SK-N-SH treated with all-trans-retinoic acid at 6 μM for 48 hours (cell line): ENCODE measurements at regions not wholly inside any gene's neighbourhood (a gene's known extent, or its start where the extent isn't known, plus 50 kb on each side); places are given as distances from the start of the nearest gene placed in this dataset.
A peak's percentile ranks its signal among the peaks of the same experiment; 100 is the strongest.

Experiments used
- ATAC-seq: fragments of 200-7000 bp; cut with Tn5 transposase; 3 replicates; pipeline ENCODE4 v1.9.1; 2020; ENCODE audit warnings: mild to moderate bottlenecking, moderate library complexity
- BACH2 ChIP-seq: fragments of 250-450 bp; sonication (Bioruptor Pico); IDR thresholded peaks from 2 replicates; pipeline ENCODE4 v1.9.0; 2021; ENCODE audit warnings: mild to moderate bottlenecking, borderline replicate concordance
- CSDC2 ChIP-seq: fragments of 250-450 bp; sonication (Bioruptor Pico); IDR thresholded peaks from 2 replicates; pipeline ENCODE4 v1.5.0; 2020; ENCODE audit warnings: mild to moderate bottlenecking, moderate library complexity
- GLIS3 ChIP-seq: fragments of 250-450 bp; sonication (Bioruptor Pico); IDR thresholded peaks from 2 replicates; pipeline ENCODE4 v1.5.0; 2020; ENCODE audit warnings: mild to moderate bottlenecking, moderate library complexity
- ISL1 ChIP-seq: fragments of 250-450 bp; sonication (Bioruptor Pico); IDR thresholded peaks from 2 replicates; pipeline ENCODE4 v2.1.2; 2022; ENCODE audit warnings: mild to moderate bottlenecking, moderate library complexity
- OSR1 ChIP-seq: fragments of 250-450 bp; sonication (Bioruptor Pico); IDR thresholded peaks from 2 replicates; pipeline ENCODE4 v1.8.0; 2022; ENCODE audit warnings: moderate library complexity, mild to moderate bottlenecking, inconsistent platforms
- PPARA ChIP-seq: fragments of 250-450 bp; sonication (Bioruptor Pico); IDR thresholded peaks from 2 replicates; pipeline ENCODE4 v1.5.0; 2020; ENCODE audit warnings: mild to moderate bottlenecking, borderline replicate concordance
- SNAI2 ChIP-seq: fragments of 250-450 bp; sonication (Bioruptor Pico); IDR thresholded peaks from 2 replicates; pipeline ENCODE4 v1.5.0; 2020; ENCODE audit warnings: mild to moderate bottlenecking, moderate library complexity
- TCF4 ChIP-seq: fragments of 250-450 bp; sonication (Bioruptor Pico); IDR thresholded peaks from 2 replicates; pipeline ENCODE4 v1.8.0; 2021; ENCODE audit warnings: mild to moderate bottlenecking, moderate library complexity, borderline replicate concordance
- TOX ChIP-seq: fragments of 250-450 bp; sonication (Bioruptor Pico); IDR thresholded peaks from 2 replicates; pipeline ENCODE4 v1.8.0; 2021; ENCODE audit warnings: mild to moderate bottlenecking, moderate library complexity, borderline replicate concordance
- ZC3H10 ChIP-seq: fragments of 250-450 bp; sonication (Bioruptor Pico); IDR thresholded peaks from 2 replicates; pipeline ENCODE4 v1.5.1; 2021; ENCODE audit warnings: mild to moderate bottlenecking, moderate library complexity
- ZFP3 ChIP-seq: fragments of 250-450 bp; sonication (Bioruptor Pico); IDR thresholded peaks from 2 replicates; pipeline ENCODE4 v1.5.0; 2020; ENCODE audit warnings: mild to moderate bottlenecking, moderate library complexity
- ZFP30 ChIP-seq: fragments of 450-650 bp; formaldehyde crosslinking; IDR thresholded peaks from 2 replicates; pipeline ENCODE4 v1.5.0; 2022; ENCODE audit warnings: mild to moderate bottlenecking, moderate library complexity
- ZNF70 ChIP-seq: fragments of 450-650 bp; formaldehyde crosslinking; IDR thresholded peaks from 2 replicates; pipeline ENCODE4 v1.5.0; 2020; ENCODE audit warnings: mild to moderate bottlenecking, moderate library complexity
- TF ChIP-seq, protein P1 (sequence below): fragments of 250-450 bp; sonication (Bioruptor Pico); IDR thresholded peaks from 2 replicates; pipeline ENCODE4 v1.8.0; 2021; ENCODE audit warnings: low read depth, mild to moderate bottlenecking, moderate library complexity, borderline replicate concordance
- TF ChIP-seq, protein P2 (sequence below): fragments of 250-450 bp; sonication (Bioruptor Pico); IDR thresholded peaks from 2 replicates; pipeline ENCODE4 v1.8.0; 2020; ENCODE audit warnings: mild to moderate bottlenecking, moderate library complexity, borderline replicate concordance
- TF ChIP-seq, protein P3 (sequence below): fragments of 250-450 bp; sonication (Bioruptor Pico); IDR thresholded peaks from 2 replicates; pipeline ENCODE4 v1.5.1; 2020; ENCODE audit warnings: low read depth, mild to moderate bottlenecking, moderate library complexity
- TF ChIP-seq, protein P4 (sequence below): fragments of 250-450 bp; sonication (Bioruptor Pico); IDR thresholded peaks from 2 replicates; pipeline ENCODE4 v1.5.0; 2020; ENCODE audit warnings: mild to moderate bottlenecking, moderate library complexity
- TF ChIP-seq, protein P5 (sequence below): fragments of 250-450 bp; sonication (Bioruptor Pico); IDR thresholded peaks from 2 replicates; pipeline ENCODE4 v1.5.1; 2021; ENCODE audit warnings: mild to moderate bottlenecking, moderate library complexity

DNA sequence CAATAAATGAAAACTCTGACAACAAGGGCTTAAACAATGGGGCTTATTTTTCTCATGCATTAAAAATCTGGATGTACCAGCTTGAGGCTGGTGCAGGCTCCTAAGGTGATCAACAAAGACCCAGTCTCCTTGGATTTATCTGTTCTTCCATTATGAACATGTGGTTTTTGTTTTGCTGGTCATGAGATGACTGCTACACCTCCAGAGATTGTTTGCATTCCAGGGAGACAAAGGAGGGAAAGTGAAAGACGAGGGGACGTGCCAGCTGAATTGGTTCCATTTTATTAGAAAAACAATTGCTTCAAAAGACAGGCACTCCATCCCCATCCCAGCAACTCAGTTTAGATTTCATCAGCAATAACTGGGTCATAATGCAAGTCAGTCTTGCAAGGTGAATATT, 90.9 kb upstream of the KCNK1 start:
- ATAC-seq: no peak
- TF ChIP-seq BACH2 (CRISPR knock-in tag) (no peak), ISL1 (CRISPR knock-in tag) (peak; percentile 53), ZNF70 (CRISPR knock-in tag) (no peak), ZC3H10 (no peak)

DNA sequence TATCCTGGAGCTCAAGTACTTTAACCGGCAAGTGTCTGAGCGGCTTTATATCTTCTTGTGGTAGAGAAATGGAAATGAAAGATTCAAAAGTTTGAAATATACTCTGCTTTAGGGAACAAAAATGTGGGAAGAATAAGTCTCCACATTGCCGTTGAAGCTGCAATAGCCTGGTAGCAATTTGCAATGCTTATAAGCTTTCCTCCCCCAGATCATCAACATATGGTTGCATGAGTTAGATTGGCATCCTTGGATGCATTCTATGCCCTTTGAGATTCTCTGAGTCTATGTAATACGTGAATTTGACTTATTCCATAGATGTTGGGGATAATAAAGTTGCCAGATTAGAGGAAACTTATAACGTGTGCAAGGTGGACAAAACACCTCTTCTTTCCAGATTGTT, 86.1 kb upstream of the KCNK1 start:
- no peak for ATAC-seq
- no peak for TF ChIP-seq GLIS3
- TF ChIP-seq, protein P1, sequence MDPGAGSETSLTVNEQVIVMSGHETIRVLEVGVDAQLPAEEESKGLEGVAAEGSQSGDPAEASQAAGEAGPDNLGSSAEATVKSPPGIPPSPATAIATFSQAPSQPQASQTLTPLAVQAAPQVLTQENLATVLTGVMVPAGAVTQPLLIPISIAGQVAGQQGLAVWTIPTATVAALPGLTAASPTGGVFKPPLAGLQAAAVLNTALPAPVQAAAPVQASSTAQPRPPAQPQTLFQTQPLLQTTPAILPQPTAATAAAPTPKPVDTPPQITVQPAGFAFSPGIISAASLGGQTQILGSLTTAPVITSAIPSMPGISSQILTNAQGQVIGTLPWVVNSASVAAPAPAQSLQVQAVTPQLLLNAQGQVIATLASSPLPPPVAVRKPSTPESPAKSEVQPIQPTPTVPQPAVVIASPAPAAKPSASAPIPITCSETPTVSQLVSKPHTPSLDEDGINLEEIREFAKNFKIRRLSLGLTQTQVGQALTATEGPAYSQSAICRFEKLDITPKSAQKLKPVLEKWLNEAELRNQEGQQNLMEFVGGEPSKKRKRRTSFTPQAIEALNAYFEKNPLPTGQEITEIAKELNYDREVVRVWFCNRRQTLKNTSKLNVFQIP: no peak
- TF ChIP-seq CSDC2 (CRISPR knock-in tag): no peak
- no peak for TF ChIP-seq TOX (CRISPR knock-in tag)
- TF ChIP-seq, protein P2, sequence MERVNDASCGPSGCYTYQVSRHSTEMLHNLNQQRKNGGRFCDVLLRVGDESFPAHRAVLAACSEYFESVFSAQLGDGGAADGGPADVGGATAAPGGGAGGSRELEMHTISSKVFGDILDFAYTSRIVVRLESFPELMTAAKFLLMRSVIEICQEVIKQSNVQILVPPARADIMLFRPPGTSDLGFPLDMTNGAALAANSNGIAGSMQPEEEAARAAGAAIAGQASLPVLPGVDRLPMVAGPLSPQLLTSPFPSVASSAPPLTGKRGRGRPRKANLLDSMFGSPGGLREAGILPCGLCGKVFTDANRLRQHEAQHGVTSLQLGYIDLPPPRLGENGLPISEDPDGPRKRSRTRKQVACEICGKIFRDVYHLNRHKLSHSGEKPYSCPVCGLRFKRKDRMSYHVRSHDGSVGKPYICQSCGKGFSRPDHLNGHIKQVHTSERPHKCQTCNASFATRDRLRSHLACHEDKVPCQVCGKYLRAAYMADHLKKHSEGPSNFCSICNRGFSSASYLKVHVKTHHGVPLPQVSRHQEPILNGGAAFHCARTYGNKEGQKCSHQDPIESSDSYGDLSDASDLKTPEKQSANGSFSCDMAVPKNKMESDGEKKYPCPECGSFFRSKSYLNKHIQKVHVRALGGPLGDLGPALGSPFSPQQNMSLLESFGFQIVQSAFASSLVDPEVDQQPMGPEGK (CRISPR knock-in tag): no peak
- TF ChIP-seq, protein P3, sequence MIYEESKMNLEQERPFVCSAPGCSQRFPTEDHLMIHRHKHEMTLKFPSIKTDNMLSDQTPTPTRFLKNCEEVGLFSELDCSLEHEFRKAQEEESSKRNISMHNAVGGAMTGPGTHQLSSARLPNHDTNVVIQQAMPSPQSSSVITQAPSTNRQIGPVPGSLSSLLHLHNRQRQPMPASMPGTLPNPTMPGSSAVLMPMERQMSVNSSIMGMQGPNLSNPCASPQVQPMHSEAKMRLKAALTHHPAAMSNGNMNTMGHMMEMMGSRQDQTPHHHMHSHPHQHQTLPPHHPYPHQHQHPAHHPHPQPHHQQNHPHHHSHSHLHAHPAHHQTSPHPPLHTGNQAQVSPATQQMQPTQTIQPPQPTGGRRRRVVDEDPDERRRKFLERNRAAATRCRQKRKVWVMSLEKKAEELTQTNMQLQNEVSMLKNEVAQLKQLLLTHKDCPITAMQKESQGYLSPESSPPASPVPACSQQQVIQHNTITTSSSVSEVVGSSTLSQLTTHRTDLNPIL (CRISPR knock-in tag): no peak
- TF ChIP-seq, protein P4, sequence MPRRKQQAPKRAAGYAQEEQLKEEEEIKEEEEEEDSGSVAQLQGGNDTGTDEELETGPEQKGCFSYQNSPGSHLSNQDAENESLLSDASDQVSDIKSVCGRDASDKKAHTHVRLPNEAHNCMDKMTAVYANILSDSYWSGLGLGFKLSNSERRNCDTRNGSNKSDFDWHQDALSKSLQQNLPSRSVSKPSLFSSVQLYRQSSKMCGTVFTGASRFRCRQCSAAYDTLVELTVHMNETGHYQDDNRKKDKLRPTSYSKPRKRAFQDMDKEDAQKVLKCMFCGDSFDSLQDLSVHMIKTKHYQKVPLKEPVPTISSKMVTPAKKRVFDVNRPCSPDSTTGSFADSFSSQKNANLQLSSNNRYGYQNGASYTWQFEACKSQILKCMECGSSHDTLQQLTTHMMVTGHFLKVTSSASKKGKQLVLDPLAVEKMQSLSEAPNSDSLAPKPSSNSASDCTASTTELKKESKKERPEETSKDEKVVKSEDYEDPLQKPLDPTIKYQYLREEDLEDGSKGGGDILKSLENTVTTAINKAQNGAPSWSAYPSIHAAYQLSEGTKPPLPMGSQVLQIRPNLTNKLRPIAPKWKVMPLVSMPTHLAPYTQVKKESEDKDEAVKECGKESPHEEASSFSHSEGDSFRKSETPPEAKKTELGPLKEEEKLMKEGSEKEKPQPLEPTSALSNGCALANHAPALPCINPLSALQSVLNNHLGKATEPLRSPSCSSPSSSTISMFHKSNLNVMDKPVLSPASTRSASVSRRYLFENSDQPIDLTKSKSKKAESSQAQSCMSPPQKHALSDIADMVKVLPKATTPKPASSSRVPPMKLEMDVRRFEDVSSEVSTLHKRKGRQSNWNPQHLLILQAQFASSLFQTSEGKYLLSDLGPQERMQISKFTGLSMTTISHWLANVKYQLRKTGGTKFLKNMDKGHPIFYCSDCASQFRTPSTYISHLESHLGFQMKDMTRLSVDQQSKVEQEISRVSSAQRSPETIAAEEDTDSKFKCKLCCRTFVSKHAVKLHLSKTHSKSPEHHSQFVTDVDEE (CRISPR knock-in tag): no peak
- TF ChIP-seq BACH2 (CRISPR knock-in tag): no peak
- TF ChIP-seq OSR1 (CRISPR knock-in tag): no peak
- TF ChIP-seq ZFP30 (CRISPR knock-in tag): no peak
- TF ChIP-seq, protein P5, sequence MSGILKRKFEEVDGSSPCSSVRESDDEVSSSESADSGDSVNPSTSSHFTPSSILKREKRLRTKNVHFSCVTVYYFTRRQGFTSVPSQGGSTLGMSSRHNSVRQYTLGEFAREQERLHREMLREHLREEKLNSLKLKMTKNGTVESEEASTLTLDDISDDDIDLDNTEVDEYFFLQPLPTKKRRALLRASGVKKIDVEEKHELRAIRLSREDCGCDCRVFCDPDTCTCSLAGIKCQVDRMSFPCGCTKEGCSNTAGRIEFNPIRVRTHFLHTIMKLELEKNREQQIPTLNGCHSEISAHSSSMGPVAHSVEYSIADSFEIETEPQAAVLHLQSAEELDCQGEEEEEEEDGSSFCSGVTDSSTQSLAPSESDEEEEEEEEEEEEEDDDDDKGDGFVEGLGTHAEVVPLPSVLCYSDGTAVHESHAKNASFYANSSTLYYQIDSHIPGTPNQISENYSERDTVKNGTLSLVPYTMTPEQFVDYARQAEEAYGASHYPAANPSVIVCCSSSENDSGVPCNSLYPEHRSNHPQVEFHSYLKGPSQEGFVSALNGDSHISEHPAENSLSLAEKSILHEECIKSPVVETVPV (CRISPR knock-in tag): no peak
- no peak for TF ChIP-seq ZNF70 (CRISPR knock-in tag)
- no peak for TF ChIP-seq ZFP3 (CRISPR knock-in tag)
- no peak for TF ChIP-seq SNAI2
- TF ChIP-seq ZC3H10: no peak
- no peak for TF ChIP-seq TCF4 (CRISPR knock-in tag)

DNA sequence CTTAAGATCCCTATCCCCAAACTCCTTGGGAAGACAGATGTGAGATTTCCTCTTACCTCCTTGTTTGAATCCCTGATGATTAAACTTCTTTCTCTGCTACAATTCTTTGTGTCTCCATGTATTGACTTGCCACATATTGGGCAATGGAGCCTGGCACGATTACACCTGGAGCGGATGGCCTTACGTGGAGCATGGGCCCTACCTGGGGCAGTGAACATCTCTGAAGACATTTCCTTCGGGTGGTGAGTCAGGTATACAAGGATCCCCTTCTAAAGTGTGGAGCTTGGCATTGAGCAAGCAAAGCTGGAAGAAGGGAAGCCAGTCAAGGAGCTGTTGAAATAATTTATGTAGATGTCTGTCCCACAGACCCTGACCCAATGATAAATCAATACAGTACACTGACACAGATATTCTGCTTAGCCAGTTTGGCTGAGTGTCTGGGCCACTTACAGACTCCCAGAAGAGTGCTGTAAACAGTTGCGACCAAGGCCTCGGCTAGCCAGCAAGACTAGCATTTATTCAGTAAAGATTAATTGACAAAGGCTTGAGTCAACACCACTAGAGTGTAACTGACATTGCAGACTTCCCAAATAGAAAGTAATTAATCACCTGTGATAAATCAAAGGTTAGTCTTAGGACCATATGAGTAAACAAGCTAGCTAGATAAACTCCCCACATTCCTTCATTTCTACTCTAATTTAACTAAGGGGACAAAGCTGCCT, 83.1 kb upstream of the KCNK1 start:
- no peak for ATAC-seq
- TF ChIP-seq PPARA (CRISPR knock-in tag): no peak
- TF ChIP-seq TCF4 (CRISPR knock-in tag): no peak
- TF ChIP-seq ZFP3 (CRISPR knock-in tag): no peak
- TF ChIP-seq, protein P1: no peak
- TF ChIP-seq TOX (CRISPR knock-in tag): no peak
- no peak for TF ChIP-seq OSR1 (CRISPR knock-in tag)
- TF ChIP-seq, protein P2 (CRISPR knock-in tag): no peak
